MM.1S (cell line): ENCODE measurements at regions not wholly inside any gene's neighbourhood (a gene's known extent, or its start where the extent isn't known, plus 50 kb on each side); places are given as distances from the start of the nearest gene placed in this dataset.
A peak's percentile ranks its signal among the peaks of the same experiment; 100 is the strongest.

Experiments
- DNase-seq: peaks from one replicate; pipeline ENCODE4 v3.0.0-alpha.2; 2015
- H2AFZ ChIP-seq: fragments of 300-600 bp; sonication (generic); 2 replicates; pipeline ENCODE4 v1.6.0; 2016; ENCODE audit warnings: antibody characterized with exemption, low read length
- H3F3A ChIP-seq: fragments of 300-600 bp; sonication (generic); 2 replicates; pipeline ENCODE4 v1.6.1; 2016; ENCODE audit warnings: mild to moderate bottlenecking, antibody characterized with exemption, low read length, moderate library complexity, mixed read lengths; ENCODE audit not compliant: insufficient read depth
- H3K27ac ChIP-seq: fragments of 300-600 bp; sonication (generic); 2 replicates; pipeline ENCODE4 v1.5.1; 2016; ENCODE audit warnings: mild to moderate bottlenecking, low read length
- H3K27me3 ChIP-seq: fragments of 300-600 bp; sonication (generic); replicated peaks from 2 replicates; pipeline ENCODE4 v1.6.0; 2016; ENCODE audit warnings: low read length; ENCODE audit not compliant: insufficient read depth
- H3K36me3 ChIP-seq: fragments of 300-600 bp; sonication (generic); replicated peaks from 2 replicates; pipeline ENCODE4 v1.6.1; 2016; ENCODE audit warnings: mild to moderate bottlenecking, low read length, mixed read lengths; ENCODE audit not compliant: insufficient read depth
- H3K4me1 ChIP-seq: fragments of 300-600 bp; sonication (generic); 2 replicates; pipeline ENCODE4 v1.6.1; 2016; ENCODE audit warnings: low read length, mixed read lengths
- H3K4me2 ChIP-seq: fragments of 300-600 bp; sonication (generic); 2 replicates; pipeline ENCODE4 v1.6.0; 2016; ENCODE audit warnings: low read depth, low read length
- H3K4me3 ChIP-seq: fragments of 300-600 bp; sonication (generic); 2 replicates; pipeline ENCODE4 v1.5.1; 2016; ENCODE audit warnings: low read length, mixed read lengths
- H3K79me2 ChIP-seq: fragments of 300-600 bp; sonication (generic); 2 replicates; pipeline ENCODE4 v1.6.1; 2016; ENCODE audit warnings: mixed run types, low read length, mixed read lengths
- H3K9ac ChIP-seq: fragments of 300-600 bp; sonication (generic); 2 replicates; pipeline ENCODE4 v1.6.1; 2016; ENCODE audit warnings: low read length, mixed read lengths
- H3K9me2 ChIP-seq: fragments of 300-600 bp; sonication (generic); replicated peaks from 2 replicates; pipeline ENCODE4 v1.6.1; 2016; ENCODE audit warnings: mild to moderate bottlenecking, low read length, mixed read lengths; ENCODE audit not compliant: insufficient read depth
- H3K9me3 ChIP-seq: fragments of 300-600 bp; sonication (generic); replicated peaks from 2 replicates; pipeline ENCODE4 v1.6.1; 2016; ENCODE audit warnings: mild to moderate bottlenecking, low read length, mixed read lengths; ENCODE audit not compliant: insufficient read depth
- H4K20me1 ChIP-seq: fragments of 300-600 bp; sonication (generic); 2 replicates; pipeline ENCODE4 v1.6.1; 2016; ENCODE audit warnings: mild to moderate bottlenecking, low read length, moderate library complexity, mixed read lengths; ENCODE audit not compliant: insufficient read depth
- EZH2 ChIP-seq: fragments of 300-600 bp; sonication (generic); optimal IDR thresholded peaks from 2 replicates; pipeline ENCODE3; 2017; ENCODE audit warnings: low read depth, mild to moderate bottlenecking, antibody characterized with exemption, low read length, mixed read lengths
- EZH2phosphoT487 ChIP-seq: fragments of 300-600 bp; sonication (generic); IDR thresholded peaks from 2 replicates; pipeline ENCODE4 v1.6.1; 2018; ENCODE audit warnings: antibody characterized with exemption, low read length
- TF ChIP-seq, protein P1 (sequence below): fragments of 300-600 bp; sonication (generic); IDR thresholded peaks from 2 replicates; pipeline ENCODE4 v1.5.1; 2016; ENCODE audit warnings: antibody characterized with exemption, low read length, mixed read lengths

DNA sequence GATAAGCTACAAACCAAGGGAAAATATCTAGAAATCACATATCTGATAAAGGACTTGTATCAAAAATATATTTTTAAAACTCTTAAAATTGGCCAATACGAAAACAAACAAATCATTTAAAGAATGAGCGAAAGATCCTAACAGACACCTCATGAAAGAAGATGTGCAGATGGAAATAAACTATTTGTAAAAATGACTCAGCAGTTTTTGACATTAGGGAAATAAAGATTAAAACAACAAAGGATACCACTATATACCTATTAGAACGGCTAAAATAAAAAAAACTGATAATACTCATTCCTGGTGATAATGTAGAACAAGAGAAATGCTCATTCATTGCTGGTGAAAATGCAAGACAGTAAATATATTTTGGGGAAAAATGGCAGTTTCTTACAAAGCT, 506.4 kb downstream of the KLHL4 start:
- no peaks in the 10 kb centered on the region for H3K27me3 ChIP-seq
- no peaks in the 10 kb centered on the region for H3K9me3 ChIP-seq
- no peaks in the 10 kb centered on the region for H4K20me1 ChIP-seq
- H3K4me3 ChIP-seq, result no peak overlapping the region
- no peaks in the 10 kb centered on the region for H3K79me2 ChIP-seq
- no peaks in the 10 kb centered on the region for H3K9me2 ChIP-seq
- H3F3A ChIP-seq, result no peaks in the 10 kb centered on the region
- no peaks in the 10 kb centered on the region for H3K4me1 ChIP-seq
- H3K27ac ChIP-seq, result no peak overlapping the region
- H3K36me3 ChIP-seq, result no peaks in the 10 kb centered on the region
- no peak overlapping the region for H3K9ac ChIP-seq
- DNase-seq, result no peak
- no peak overlapping the region for H2AFZ ChIP-seq
- TF ChIP-seq EZH2phosphoT487 (no peak), EZH2 (no peak)
- TF ChIP-seq, protein P1, sequence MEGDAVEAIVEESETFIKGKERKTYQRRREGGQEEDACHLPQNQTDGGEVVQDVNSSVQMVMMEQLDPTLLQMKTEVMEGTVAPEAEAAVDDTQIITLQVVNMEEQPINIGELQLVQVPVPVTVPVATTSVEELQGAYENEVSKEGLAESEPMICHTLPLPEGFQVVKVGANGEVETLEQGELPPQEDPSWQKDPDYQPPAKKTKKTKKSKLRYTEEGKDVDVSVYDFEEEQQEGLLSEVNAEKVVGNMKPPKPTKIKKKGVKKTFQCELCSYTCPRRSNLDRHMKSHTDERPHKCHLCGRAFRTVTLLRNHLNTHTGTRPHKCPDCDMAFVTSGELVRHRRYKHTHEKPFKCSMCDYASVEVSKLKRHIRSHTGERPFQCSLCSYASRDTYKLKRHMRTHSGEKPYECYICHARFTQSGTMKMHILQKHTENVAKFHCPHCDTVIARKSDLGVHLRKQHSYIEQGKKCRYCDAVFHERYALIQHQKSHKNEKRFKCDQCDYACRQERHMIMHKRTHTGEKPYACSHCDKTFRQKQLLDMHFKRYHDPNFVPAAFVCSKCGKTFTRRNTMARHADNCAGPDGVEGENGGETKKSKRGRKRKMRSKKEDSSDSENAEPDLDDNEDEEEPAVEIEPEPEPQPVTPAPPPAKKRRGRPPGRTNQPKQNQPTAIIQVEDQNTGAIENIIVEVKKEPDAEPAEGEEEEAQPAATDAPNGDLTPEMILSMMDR, result no peak
- H3K4me2 ChIP-seq, result no peak overlapping the region

DNA sequence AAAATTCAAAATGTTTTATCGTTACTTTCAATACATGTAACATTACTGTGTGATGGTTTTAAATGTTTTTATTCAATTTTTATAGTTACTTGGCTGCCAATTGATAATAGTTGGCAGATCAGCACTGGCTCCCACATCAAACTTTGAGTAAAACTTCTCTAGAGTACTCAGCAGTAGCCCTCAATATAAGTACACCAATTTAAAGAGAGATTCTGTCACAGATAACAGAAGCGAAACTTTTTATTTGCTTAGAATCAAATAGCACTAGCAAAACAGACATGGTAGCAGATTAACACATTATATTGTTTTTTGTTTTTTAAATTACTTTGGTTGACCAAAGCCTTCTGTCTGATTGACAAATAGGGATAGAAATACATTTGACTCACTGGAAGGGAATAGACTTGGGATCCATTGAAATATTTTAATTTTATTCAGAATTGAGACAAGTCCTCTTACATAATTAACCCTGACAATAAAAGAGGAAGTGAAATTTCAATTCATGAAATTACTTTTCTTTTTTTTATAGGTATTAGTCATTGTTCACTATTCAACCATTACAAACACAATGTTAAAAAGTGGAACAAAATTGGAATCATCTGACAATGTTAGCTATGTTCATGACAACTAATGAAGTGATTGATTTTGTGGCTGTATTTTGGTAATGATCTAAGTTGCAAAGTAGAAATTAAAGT, 554.9 kb downstream of the KLHL4 start:
- TF ChIP-seq EZH2phosphoT487, result no peak
- TF ChIP-seq, protein P1, result no peak
- no peak for TF ChIP-seq EZH2
- Histone ChIP-seq H3K4me1 (no peaks in the 10 kb centered on the region), H3K9ac (no peak overlapping the region), H3K36me3 (no peaks in the 10 kb centered on the region), H2AFZ (no peak overlapping the region), H3K9me2 (no peaks in the 10 kb centered on the region), H3K27me3 (no peaks in the 10 kb centered on the region), H3K79me2 (no peaks in the 10 kb centered on the region), H4K20me1 (no peaks in the 10 kb centered on the region), H3K4me3 (no peak overlapping the region), H3K27ac (no peak overlapping the region), H3K9me3 (no peaks in the 10 kb centered on the region), H3F3A (no peaks in the 10 kb centered on the region), H3K4me2 (no peak overlapping the region)
- no peak for DNase-seq

DNA sequence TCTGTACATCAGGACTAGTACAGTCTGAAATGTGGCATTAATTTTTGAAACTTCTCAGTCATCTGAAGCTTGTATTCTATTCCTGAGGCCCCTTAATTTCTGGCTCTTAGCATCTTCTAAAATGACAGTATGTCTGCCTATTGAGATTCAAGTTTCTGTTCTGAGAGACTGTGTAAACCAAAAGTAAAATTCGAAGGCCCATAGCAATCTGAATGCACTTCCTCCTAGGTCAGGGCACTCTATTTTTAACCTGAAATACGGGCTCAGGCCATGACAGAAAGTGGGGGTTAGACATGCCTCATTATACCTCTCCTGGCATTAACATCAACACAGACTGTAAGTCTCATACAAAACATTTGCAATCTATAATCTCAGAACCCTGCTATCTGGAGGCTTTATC, 584.4 kb downstream of the KLHL4 start:
- H3K36me3 ChIP-seq, result no peaks in the 10 kb centered on the region
- no peak for TF ChIP-seq EZH2phosphoT487
- TF ChIP-seq, protein P1, result no peak
- no peak for TF ChIP-seq EZH2
- no peaks in the 10 kb centered on the region for H3K9me2 ChIP-seq
- H3K79me2 ChIP-seq, result no peaks in the 10 kb centered on the region
- peaks cover 10% of the 10 kb centered on the region for H3K4me1 ChIP-seq
- H3K27me3 ChIP-seq, result no peaks in the 10 kb centered on the region
- H3K4me2 ChIP-seq, result peak overlapping the region; percentile 63
- no peaks in the 10 kb centered on the region for H3K9me3 ChIP-seq
- H3K9ac ChIP-seq, result no peak overlapping the region
- peak overlapping the region; percentile 10; the same call in 1 of the 2 replicates for H3K4me3 ChIP-seq
- peak overlapping the region; percentile 50 for H2AFZ ChIP-seq
- no peaks in the 10 kb centered on the region for H3F3A ChIP-seq
- peak overlapping the region; percentile 25; the same call in 1 of the 2 replicates for H3K27ac ChIP-seq
- peak; percentile 82 for DNase-seq
- no peaks in the 10 kb centered on the region for H4K20me1 ChIP-seq
